PFSK-1 (cell line): ENCODE measurements at regions not wholly inside any gene's neighbourhood (a gene's known extent, or its start where the extent isn't known, plus 50 kb on each side); places are given as distances from the start of the nearest gene placed in this dataset.

ENCODE experiments used
- FOXP2 ChIP-seq: optimal IDR thresholded peaks from 2 replicates; pipeline ENCODE3; 2011; ENCODE audit warnings: borderline replicate concordance, control low read depth, inconsistent platforms; ENCODE audit not compliant: insufficient read depth; ENCODE audit errors: extremely low read length, extremely low read depth
- POLR2AphosphoS5 ChIP-seq: IDR thresholded peaks from 2 replicates; pipeline ENCODE4 v1.6.1; 2012; ENCODE audit warnings: low read depth, mild to moderate bottlenecking, control low read depth, low read length, moderate library complexity

GRCh38 chr1:245039196-245039595 lies 115.6 kb upstream of the KIF26B start:
- TF ChIP-seq POLR2AphosphoS5: no peak
- no peak for TF ChIP-seq FOXP2
